Pons (tissue), 1 donor: ENCODE measurements at regions not wholly inside any gene's neighbourhood (a gene's known extent, or its start where the extent isn't known, plus 50 kb on each side); places are given as distances from the start of the nearest gene placed in this dataset.
"Not testable (repeated sequence)": the region's sequence is repeated elsewhere in the genome, so short reads cannot be mapped to it uniquely, and the experiment has no call there.

ENCODE experiments used
- DNase-seq: peaks from one replicate; pipeline ENCODE4 v3.0.0-alpha.2; 2016; ENCODE audit warnings: low spot score

- DNase-seq = no peak
These were observed 182.4 kb upstream of the ATP10B start for GRCh38 chr5:161034451-161034850.

- DNase-seq = no peak
These were observed 178.2 kb upstream of the ATP10B start for GRCh38 chr5:161030229-161030628.

- DNase-seq = peak; percentile 16
These were observed 175.8 kb upstream of the ATP10B start for GRCh38 chr5:161027763-161028162.

GRCh38 chr5:161023551-161023950 lies 171.5 kb upstream of the ATP10B start:
- no peak for DNase-seq

GRCh38 chr5:161022151-161022550 lies 170.1 kb upstream of the ATP10B start:
- no peak for DNase-seq

- DNase-seq = no peak
These were observed 157.8 kb upstream of the ATP10B start for GRCh38 chr5:161009817-161010216.

- DNase-seq = no peak
These were observed 157.2 kb upstream of the ATP10B start for GRCh38 chr5:161009194-161009593.

- DNase-seq = no peak
These were observed 155.9 kb upstream of the ATP10B start for GRCh38 chr5:161007879-161008278.

GRCh38 chr5:161002571-161003074 lies 150.6 kb upstream of the ATP10B start:
- DNase-seq = no peak

GRCh38 chr5:161001604-161002003 lies 149.6 kb upstream of the ATP10B start:
- DNase-seq = no peak

GRCh38 chr5:161001142-161001541 lies 149.1 kb upstream of the ATP10B start:
- DNase-seq = not testable (repeated sequence)

GRCh38 chr5:160991205-160991604 lies 139.2 kb upstream of the ATP10B start:
- no peak for DNase-seq

GRCh38 chr5:160979385-160979784 lies 127.4 kb upstream of the ATP10B start:
- no peak for DNase-seq

- no peak for DNase-seq
These were observed 126.9 kb upstream of the ATP10B start for GRCh38 chr5:160978944-160979343.

- DNase-seq = no peak
These were observed 124.2 kb upstream of the ATP10B start for GRCh38 chr5:160976181-160976580.

- DNase-seq = peak; percentile 51
These were observed 118.7 kb upstream of the ATP10B start for GRCh38 chr5:160970605-160971191.

GRCh38 chr5:160969645-160970044 lies 117.6 kb upstream of the ATP10B start:
- no peak for DNase-seq

GRCh38 chr5:160968480-160968879 lies 116.5 kb upstream of the ATP10B start:
- no peak for DNase-seq

GRCh38 chr5:160966921-160967320 lies 114.9 kb upstream of the ATP10B start:
- no peak for DNase-seq

GRCh38 chr5:160961761-160962160 lies 109.8 kb upstream of the ATP10B start:
- DNase-seq = no peak

- no peak for DNase-seq
These were observed 109.0 kb upstream of the ATP10B start for GRCh38 chr5:160961038-160961437.

- DNase-seq = no peak
These were observed 108.6 kb upstream of the ATP10B start for GRCh38 chr5:160960592-160960991.

GRCh38 chr5:160959804-160960203 lies 107.8 kb upstream of the ATP10B start:
- no peak for DNase-seq

- no peak for DNase-seq
These were observed 105.4 kb upstream of the ATP10B start for GRCh38 chr5:160957312-160957861.
